Mesendoderm (in vitro differentiated cells): ENCODE measurements at regions not wholly inside any gene's neighbourhood (a gene's known extent, or its start where the extent isn't known, plus 50 kb on each side); places are given as distances from the start of the nearest gene placed in this dataset.

Experiments used
- DNase-seq: peaks from one replicate; pipeline ENCODE4 v3.0.0; 2013
- H2AK5ac ChIP-seq: 2 replicates; pipeline ENCODE4 v1.6.1; 2013; ENCODE audit warnings: low read length, inconsistent platforms
- H2BK120ac ChIP-seq: 2 replicates; pipeline ENCODE4 v1.6.1; 2013; ENCODE audit warnings: low read depth, mild to moderate bottlenecking, low read length, moderate library complexity, mixed read lengths
- H2BK15ac ChIP-seq: replicated peaks from 2 replicates; pipeline ENCODE4 v1.6.1; 2013; ENCODE audit warnings: low read depth, mild to moderate bottlenecking, moderate library complexity
- H2BK5ac ChIP-seq: 2 replicates; pipeline ENCODE4 v1.6.1; 2013; ENCODE audit warnings: low read length, inconsistent platforms
- H3K18ac ChIP-seq: 2 replicates; pipeline ENCODE4 v1.6.1; 2013; ENCODE audit warnings: mild to moderate bottlenecking, low read length, mixed read lengths
- H3K23ac ChIP-seq: one replicate; pipeline ENCODE4 v1.6.1; 2013; ENCODE audit warnings: low read length
- H3K27ac ChIP-seq: 2 replicates; pipeline ENCODE4 v1.5.1; 2013; ENCODE audit warnings: low read depth, mild to moderate bottlenecking, inconsistent platforms, low read length, moderate library complexity
- H3K27me3 ChIP-seq: 2 replicates; pipeline ENCODE4 v1.6.1; 2013; ENCODE audit warnings: low read length, control low read depth, mild to moderate bottlenecking, inconsistent platforms; ENCODE audit not compliant: insufficient read depth, poor library complexity
- H3K36me3 ChIP-seq: 2 replicates; pipeline ENCODE4 v1.6.1; 2013; ENCODE audit warnings: low read length, inconsistent platforms; ENCODE audit not compliant: control insufficient read depth, insufficient read depth
- H3K4ac ChIP-seq: one replicate; pipeline ENCODE4 v1.6.1; 2013; ENCODE audit warnings: low read depth, mild to moderate bottlenecking, low read length, moderate library complexity
- H3K4me1 ChIP-seq: 2 replicates; pipeline ENCODE4 v1.6.1; 2013; ENCODE audit warnings: low read depth, low read length, inconsistent platforms; ENCODE audit not compliant: control insufficient read depth
- H3K4me2 ChIP-seq: 2 replicates; pipeline ENCODE4 v1.6.1; 2013; ENCODE audit warnings: low read length
- H3K4me3 ChIP-seq: 2 replicates; pipeline ENCODE4 v1.5.1; 2013; ENCODE audit warnings: mild to moderate bottlenecking, low read length
- H3K56ac ChIP-seq: one replicate; pipeline ENCODE4 v1.6.1; 2013; ENCODE audit warnings: low read length
- H3K79me1 ChIP-seq: 2 replicates; pipeline ENCODE4 v1.6.1; 2013; ENCODE audit warnings: low read length, inconsistent platforms
- H3K79me2 ChIP-seq: 2 replicates; pipeline ENCODE4 v1.6.1; 2013; ENCODE audit warnings: mild to moderate bottlenecking, low read length; ENCODE audit not compliant: control insufficient read depth, insufficient read depth
- H3K9ac ChIP-seq: 2 replicates; pipeline ENCODE4 v1.6.1; 2013; ENCODE audit warnings: low read length, inconsistent platforms
- H4K5ac ChIP-seq: one replicate; pipeline ENCODE4 v1.6.1; 2013; ENCODE audit warnings: low read length
- H4K8ac ChIP-seq: one replicate; pipeline ENCODE4 v1.6.1; 2013; ENCODE audit warnings: low read depth, mild to moderate bottlenecking, control low read depth, low read length, moderate library complexity
- WGBS: extraction: QIAGEN DNeasy Blood & Tissue Kit; methylation state at CpG from one replicate; pipeline ENCODE4 v1.1.7; 2013; ENCODE audit warnings: low lambda C conversion rate, missing lambda C conversion rate; ENCODE audit not compliant: insufficient coverage; ENCODE audit errors: extremely low coverage; 5-methylcytosine and 5-hydroxymethylcytosine counted together

- Histone ChIP-seq H3K18ac (no peak overlapping the region), H2BK120ac (no peak overlapping the region), H4K8ac (no peak overlapping the region), H3K36me3 (no peaks in the 10 kb centered on the region), H3K56ac (no peak overlapping the region), H3K27ac (no peak overlapping the region), H3K79me1 (no peaks in the 10 kb centered on the region), H4K5ac (no peak overlapping the region), H3K4ac (no peak overlapping the region), H3K79me2 (no peaks in the 10 kb centered on the region), H3K27me3 (no peaks in the 10 kb centered on the region), H2BK5ac (no peak overlapping the region), H3K4me3 (no peak overlapping the region), H2BK15ac (no peak overlapping the region), H2AK5ac (no peak overlapping the region), H3K4me1 (peaks cover 2% of the 10 kb centered on the region), H3K23ac (no peak overlapping the region), H3K9ac (no peak overlapping the region), H3K4me2 (no peak overlapping the region)
- no peak for DNase-seq
These were observed 794.9 kb downstream of the MAT2B start for GRCh38 chr5:164300295-164300694.

DNA sequence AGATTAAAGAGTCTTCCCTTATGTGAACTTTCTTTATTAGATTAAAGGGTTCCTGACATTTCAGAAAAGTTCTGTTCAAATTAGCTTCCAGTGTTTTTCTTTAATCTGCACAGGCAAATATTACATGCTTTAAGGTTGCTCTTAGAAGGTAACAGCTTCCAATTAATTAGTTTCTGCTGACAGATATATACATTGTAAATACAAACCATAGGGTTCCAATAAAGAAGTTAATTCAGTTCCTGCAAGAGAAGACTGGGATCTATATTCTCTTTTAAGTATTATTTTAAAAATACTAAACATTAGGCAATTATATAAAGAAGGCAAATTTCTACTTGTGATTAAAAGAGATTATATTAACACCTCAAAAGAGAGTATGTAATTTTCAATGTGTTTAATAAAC is 795.7 kb downstream of the MAT2B start:
- Histone ChIP-seq H3K4ac (no peak overlapping the region), H3K4me3 (no peak overlapping the region)

GRCh38 chr5:164301708-164302107 is 796.3 kb downstream of the MAT2B start:
- H3K27ac ChIP-seq = no peak overlapping the region
- no peak overlapping the region for H4K5ac ChIP-seq
- no CpG with 5 or more reads among the region's 3 CpGs for WGBS
- H3K4me2 ChIP-seq = no peak overlapping the region
- no peak overlapping the region for H3K18ac ChIP-seq
- no peak overlapping the region for H3K4ac ChIP-seq
- H3K56ac ChIP-seq = no peak overlapping the region
- H3K79me1 ChIP-seq = no peaks in the 10 kb centered on the region
- no peak overlapping the region for H2BK120ac ChIP-seq
- no peak overlapping the region for H2BK15ac ChIP-seq
- DNase-seq = no peak
- no peak overlapping the region for H2AK5ac ChIP-seq
- H2BK5ac ChIP-seq = no peak overlapping the region
- no peak overlapping the region for H3K23ac ChIP-seq
- no peak overlapping the region for H3K4me3 ChIP-seq
- H3K79me2 ChIP-seq = no peaks in the 10 kb centered on the region
- no peak overlapping the region for H4K8ac ChIP-seq
- H3K4me1 ChIP-seq = peaks cover 2% of the 10 kb centered on the region
- no peaks in the 10 kb centered on the region for H3K36me3 ChIP-seq
- no peak overlapping the region for H3K9ac ChIP-seq
- H3K27me3 ChIP-seq = no peaks in the 10 kb centered on the region

More for the DNA sequence above, 795.7 kb downstream of the MAT2B start:
- H2AK5ac ChIP-seq = no peak overlapping the region
- no peak overlapping the region for H3K4me2 ChIP-seq
- no peak overlapping the region for H3K27ac ChIP-seq
- H2BK15ac ChIP-seq = no peak overlapping the region
- no peaks in the 10 kb centered on the region for H3K27me3 ChIP-seq
- no peak overlapping the region for H2BK5ac ChIP-seq
- no peak for DNase-seq
- no peak overlapping the region for H4K8ac ChIP-seq
- no peaks in the 10 kb centered on the region for H3K79me2 ChIP-seq
- H3K9ac ChIP-seq = no peak overlapping the region
- H3K56ac ChIP-seq = no peak overlapping the region
- no peak overlapping the region for H4K5ac ChIP-seq
- no peaks in the 10 kb centered on the region for H3K36me3 ChIP-seq
- H3K18ac ChIP-seq = no peak overlapping the region
- no peak overlapping the region for H3K23ac ChIP-seq
- H3K79me1 ChIP-seq = no peaks in the 10 kb centered on the region
- H3K4me1 ChIP-seq = peaks cover 2% of the 10 kb centered on the region
- H2BK120ac ChIP-seq = no peak overlapping the region

DNA sequence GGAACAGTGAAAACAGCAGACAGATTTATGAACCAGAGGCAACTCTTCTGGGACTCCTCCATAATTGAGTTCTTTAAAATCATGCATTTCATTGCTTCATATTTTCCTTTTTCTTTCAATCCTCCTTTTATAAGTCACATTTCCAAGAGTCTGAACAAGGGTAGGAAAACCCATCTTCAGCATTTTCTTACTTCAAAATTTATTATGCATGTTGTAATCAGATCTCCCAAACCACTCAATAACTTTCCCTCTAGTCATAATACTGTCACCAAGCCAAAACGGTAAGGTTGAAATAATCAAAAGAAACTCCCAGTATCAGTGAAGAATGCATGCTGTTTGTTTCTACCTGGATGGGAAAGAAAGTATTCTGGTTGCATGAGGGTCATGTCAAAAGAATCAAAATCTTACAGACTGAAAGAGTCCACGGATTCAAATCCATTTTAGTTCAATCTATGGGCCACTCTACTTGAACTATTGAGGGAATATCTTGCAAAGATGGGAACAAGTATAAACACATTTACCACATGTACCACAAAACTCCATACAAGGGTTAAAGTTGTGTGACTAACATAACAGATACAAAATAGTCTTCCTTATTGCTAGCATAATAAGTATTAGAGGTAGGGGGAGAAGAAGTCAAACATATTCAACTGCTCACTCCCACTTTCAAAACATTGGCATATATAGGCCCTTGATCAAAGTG is 797.3 kb downstream of the MAT2B start:
- no peaks in the 10 kb centered on the region for H3K79me2 ChIP-seq
- H3K79me1 ChIP-seq = no peaks in the 10 kb centered on the region
- no peak overlapping the region for H2BK120ac ChIP-seq
- no peak overlapping the region for H4K5ac ChIP-seq
- H4K8ac ChIP-seq = no peak overlapping the region
- no peaks in the 10 kb centered on the region for H3K27me3 ChIP-seq
- H2AK5ac ChIP-seq = no peak overlapping the region
- H2BK15ac ChIP-seq = no peak overlapping the region
- no peak overlapping the region for H3K18ac ChIP-seq
- H3K4me1 ChIP-seq = no peaks in the 10 kb centered on the region
- H2BK5ac ChIP-seq = no peak overlapping the region
- no peak overlapping the region for H3K27ac ChIP-seq
- no peak overlapping the region for H3K23ac ChIP-seq
- H3K9ac ChIP-seq = no peak overlapping the region
- no CpG with 5 or more reads among the region's 2 CpGs for WGBS
- no peak overlapping the region for H3K4me3 ChIP-seq
- no peak overlapping the region for H3K4me2 ChIP-seq
- no peak overlapping the region for H3K4ac ChIP-seq
- no peak overlapping the region for H3K56ac ChIP-seq
- DNase-seq = no peak
- H3K36me3 ChIP-seq = no peaks in the 10 kb centered on the region

DNA sequence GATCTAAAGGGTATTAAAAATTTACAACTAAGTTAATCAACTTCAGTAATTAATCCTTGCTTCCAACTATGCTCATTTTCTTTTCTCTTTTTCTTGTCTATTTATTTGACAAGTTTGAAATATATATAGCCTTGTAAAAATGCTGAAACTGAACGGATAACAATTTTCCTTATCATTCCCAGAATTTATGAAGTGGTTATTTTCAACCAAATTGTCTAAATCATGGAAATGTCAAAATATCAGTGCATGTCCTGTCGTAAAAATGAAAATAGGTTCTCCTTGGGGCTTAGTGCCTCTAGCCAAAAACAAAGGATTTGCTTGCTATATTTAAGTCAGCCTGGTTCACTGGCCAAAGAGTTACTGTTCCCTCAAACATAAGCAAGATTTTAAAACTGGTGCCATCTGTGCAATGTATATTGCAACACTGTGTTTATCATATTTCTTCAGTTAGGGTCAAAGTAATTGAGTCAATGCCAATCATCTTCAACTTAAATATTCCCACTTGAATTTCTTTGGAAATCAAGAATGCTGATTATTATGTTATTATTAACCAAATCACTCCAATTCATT is 798.3 kb downstream of the MAT2B start:
- Histone ChIP-seq H3K9ac (no peak overlapping the region), H2BK15ac (no peak overlapping the region), H3K27ac (no peak overlapping the region), H3K4me2 (no peak overlapping the region), H3K4ac (no peak overlapping the region), H3K56ac (no peak overlapping the region), H3K18ac (no peak overlapping the region), H3K79me2 (no peaks in the 10 kb centered on the region), H3K23ac (no peak overlapping the region), H3K79me1 (no peaks in the 10 kb centered on the region), H3K36me3 (no peaks in the 10 kb centered on the region), H2AK5ac (no peak overlapping the region), H3K27me3 (no peaks in the 10 kb centered on the region), H3K4me1 (no peaks in the 10 kb centered on the region), H3K4me3 (no peak overlapping the region), H4K5ac (no peak overlapping the region), H4K8ac (no peak overlapping the region), H2BK120ac (no peak overlapping the region), H2BK5ac (no peak overlapping the region)
- DNase-seq = no peak
- WGBS = no CpG with 5 or more reads among the region's 2 CpGs

DNA sequence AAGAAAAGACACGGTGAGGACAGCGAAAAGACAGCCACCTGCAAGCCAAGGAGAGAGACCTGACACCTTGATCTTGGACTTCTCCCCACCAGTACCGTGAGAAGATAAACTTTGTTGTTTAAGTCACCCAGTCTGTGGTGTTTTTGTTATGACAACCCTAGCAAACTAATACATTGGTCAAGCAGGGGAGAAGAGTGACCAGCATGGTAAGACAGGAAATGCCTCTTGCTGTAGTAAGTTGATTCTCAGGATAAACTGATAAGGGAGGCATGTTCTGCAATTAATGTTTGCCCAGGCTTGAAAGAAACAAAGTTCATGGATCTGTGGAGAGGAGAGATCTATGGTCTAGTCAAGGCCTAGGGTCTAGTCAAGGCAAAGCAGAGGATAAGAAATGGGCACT is 801.2 kb downstream of the MAT2B start:
- Histone ChIP-seq H3K4ac (no peak overlapping the region), H2AK5ac (no peak overlapping the region), H2BK15ac (no peak overlapping the region)

More for the DNA sequence above, 801.2 kb downstream of the MAT2B start:
- peak; percentile 21 for DNase-seq
- Histone ChIP-seq H3K4me1 (no peaks in the 10 kb centered on the region), H3K36me3 (no peaks in the 10 kb centered on the region), H3K27me3 (no peaks in the 10 kb centered on the region), H3K56ac (no peak overlapping the region), H2BK5ac (no peak overlapping the region), H3K23ac (no peak overlapping the region), H3K9ac (no peak overlapping the region), H4K8ac (no peak overlapping the region), H3K79me1 (no peaks in the 10 kb centered on the region), H2BK120ac (no peak overlapping the region), H3K4me3 (no peak overlapping the region), H3K4me2 (no peak overlapping the region), H4K5ac (no peak overlapping the region), H3K27ac (no peak overlapping the region), H3K18ac (no peak overlapping the region), H3K79me2 (no peaks in the 10 kb centered on the region)
- WGBS = no CpG with 5 or more reads among the region's 3 CpGs
